Uterus (tissue), 3 donors: ENCODE measurements at regions not wholly inside any gene's neighbourhood (a gene's known extent, or its start where the extent isn't known, plus 50 kb on each side); places are given as distances from the start of the nearest gene placed in this dataset.

Experiments
- DNase-seq, 2 donors: peaks; one replicate each; pipeline ENCODE4 v3.0.0-alpha.2; 2019 to 2020
- H3K27ac ChIP-seq, 2 donors: fragments of 200-600 bp; sonication (generic); 1 replicate in 1 of 2; 2 replicates in 1 of 2; pipeline ENCODE4 v1.5.1; 2016 to 2018
- H3K27me3 ChIP-seq, 2 donors: fragments of 200-600 bp; sonication (generic); one replicate each; pipeline ENCODE4 v1.5.1; 2018 to 2019; ENCODE audit warnings: control low read depth in 1 of 2
- H3K36me3 ChIP-seq, 2 donors: fragments of 200-600 bp; sonication (generic); one replicate each; pipeline ENCODE4 v1.5.1; 2019; ENCODE audit warnings: control low read depth in 1 of 2
- H3K4me1 ChIP-seq, 2 donors: fragments of 200-600 bp; sonication (generic); one replicate each; pipeline ENCODE4 v1.5.1; 2018 to 2019; ENCODE audit warnings: control low read depth in 1 of 2
- H3K4me3 ChIP-seq, 2 donors: fragments of 200-600 bp; sonication (generic); 1 replicate in 1 of 2; 2 replicates in 1 of 2; pipeline ENCODE4 v1.5.1; 2018 to 2019; ENCODE audit warnings: mild to moderate bottlenecking in 1 of 2
- H3K9me3 ChIP-seq, 2 donors: fragments of 200-600 bp; sonication (generic); one replicate each; pipeline ENCODE4 v1.5.1; 2019; ENCODE audit warnings: control low read depth in 1 of 2
- POLR2A ChIP-seq, 2 donors: fragments of 450-650 bp; IDR thresholded peaks; one replicate each; pipeline ENCODE4 v1.6.1; 2016; ENCODE audit warnings: antibody characterized with exemption in 2 of 2, mild to moderate bottlenecking in 1 of 2, moderate library complexity in 1 of 2
- intact Hi-C: fragments of 100-400 bp; cut with DNase I; formaldehyde crosslinking; loops from one replicate; pipeline ENCODE4 v1.15.1; 2023; ENCODE audit warnings: low total_unique reads
- TF ChIP-seq, protein P1 (sequence below), 4 experiments: fragments of 200-600 bp in 2 of 4; fragments of 450-650 bp in 2 of 4; sonication (generic) in 2 of 4; IDR thresholded peaks; one replicate each; pipeline ENCODE4 v1.5.1; 2016 to 2019; ENCODE audit warnings: antibody characterized with exemption in 4 of 4, mild to moderate bottlenecking in 2 of 4, moderate library complexity in 1 of 4
- donor health status: DM: yes; HTN: yes; CAD: no.

- H3K4me1 ChIP-seq = peaks cover 0 to 13% of the 10 kb centered on the region in 2 donors
- no peak for TF ChIP-seq POLR2A (IDR thresholded peaks at IDR 0.05)
- TF ChIP-seq, protein P1, sequence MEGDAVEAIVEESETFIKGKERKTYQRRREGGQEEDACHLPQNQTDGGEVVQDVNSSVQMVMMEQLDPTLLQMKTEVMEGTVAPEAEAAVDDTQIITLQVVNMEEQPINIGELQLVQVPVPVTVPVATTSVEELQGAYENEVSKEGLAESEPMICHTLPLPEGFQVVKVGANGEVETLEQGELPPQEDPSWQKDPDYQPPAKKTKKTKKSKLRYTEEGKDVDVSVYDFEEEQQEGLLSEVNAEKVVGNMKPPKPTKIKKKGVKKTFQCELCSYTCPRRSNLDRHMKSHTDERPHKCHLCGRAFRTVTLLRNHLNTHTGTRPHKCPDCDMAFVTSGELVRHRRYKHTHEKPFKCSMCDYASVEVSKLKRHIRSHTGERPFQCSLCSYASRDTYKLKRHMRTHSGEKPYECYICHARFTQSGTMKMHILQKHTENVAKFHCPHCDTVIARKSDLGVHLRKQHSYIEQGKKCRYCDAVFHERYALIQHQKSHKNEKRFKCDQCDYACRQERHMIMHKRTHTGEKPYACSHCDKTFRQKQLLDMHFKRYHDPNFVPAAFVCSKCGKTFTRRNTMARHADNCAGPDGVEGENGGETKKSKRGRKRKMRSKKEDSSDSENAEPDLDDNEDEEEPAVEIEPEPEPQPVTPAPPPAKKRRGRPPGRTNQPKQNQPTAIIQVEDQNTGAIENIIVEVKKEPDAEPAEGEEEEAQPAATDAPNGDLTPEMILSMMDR (IDR thresholded peaks at IDR 0.05) = no peak
Measured at GRCh38 chr14:22488522-22489243, 100.3 kb downstream of the DAD1 start.

DNA sequence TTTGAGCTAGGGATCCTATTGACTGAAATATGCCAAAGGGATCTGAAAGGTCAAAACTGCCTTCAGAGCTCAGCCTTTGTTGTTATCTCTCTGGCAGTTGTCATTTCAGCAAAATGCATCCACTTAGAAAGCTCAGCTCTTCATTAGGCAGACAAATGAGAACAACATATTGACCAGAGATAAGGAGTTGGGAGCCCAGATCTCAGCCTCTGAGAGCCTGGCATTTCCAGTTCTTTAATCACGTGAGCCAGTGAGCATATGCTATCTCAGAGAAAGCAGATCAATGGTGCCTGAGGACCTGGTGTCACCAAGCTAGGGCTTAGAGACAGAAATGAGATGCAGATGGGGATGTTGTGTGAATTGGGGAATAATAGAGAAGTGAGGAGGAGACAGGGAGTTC is 101.1 kb downstream of the DAD1 start:
- Histone ChIP-seq H3K9me3 (no peaks in the 10 kb centered on the region), H3K4me1 (peaks cover 0 to 13% of the 10 kb centered on the region in 2 donors), H3K27ac (no peak overlapping the region), H3K27me3 (no peaks in the 10 kb centered on the region), H3K36me3 (no peaks in the 10 kb centered on the region), H3K4me3 (no peak overlapping the region)
- intact Hi-C loops = no loop called here
- TF ChIP-seq, protein P1 (IDR thresholded peaks at IDR 0.05) = no peak
- TF ChIP-seq POLR2A (IDR thresholded peaks at IDR 0.05) = no peak
- no peak for DNase-seq

More at GRCh38 chr14:22488522-22489243, 100.3 kb downstream of the DAD1 start:
- no peaks in the 10 kb centered on the region for H3K36me3 ChIP-seq
- no peak for DNase-seq
- H3K9me3 ChIP-seq = no peaks in the 10 kb centered on the region
- H3K27ac ChIP-seq = no peak overlapping the region
- intact Hi-C loops = no loop called here
- H3K4me3 ChIP-seq = no peak overlapping the region
- H3K27me3 ChIP-seq = no peaks in the 10 kb centered on the region

- H3K4me3 ChIP-seq = no peak overlapping the region
- H3K36me3 ChIP-seq = no peaks in the 10 kb centered on the region
- no peak for DNase-seq
- peak overlapping the region in 1 of 2 donors; percentile 33 for H3K27ac ChIP-seq
- no peaks in the 10 kb centered on the region for H3K27me3 ChIP-seq
- TF ChIP-seq, protein P1 (IDR thresholded peaks at IDR 0.05) = no peak
- TF ChIP-seq POLR2A (IDR thresholded peaks at IDR 0.05) = no peak
- intact Hi-C loops = no loop called here
- H3K9me3 ChIP-seq = no peaks in the 10 kb centered on the region
- peaks cover 0 to 13% of the 10 kb centered on the region in 2 donors for H3K4me1 ChIP-seq
Measured at GRCh38 chr14:22487401-22487800, 101.6 kb downstream of the DAD1 start.

DNA sequence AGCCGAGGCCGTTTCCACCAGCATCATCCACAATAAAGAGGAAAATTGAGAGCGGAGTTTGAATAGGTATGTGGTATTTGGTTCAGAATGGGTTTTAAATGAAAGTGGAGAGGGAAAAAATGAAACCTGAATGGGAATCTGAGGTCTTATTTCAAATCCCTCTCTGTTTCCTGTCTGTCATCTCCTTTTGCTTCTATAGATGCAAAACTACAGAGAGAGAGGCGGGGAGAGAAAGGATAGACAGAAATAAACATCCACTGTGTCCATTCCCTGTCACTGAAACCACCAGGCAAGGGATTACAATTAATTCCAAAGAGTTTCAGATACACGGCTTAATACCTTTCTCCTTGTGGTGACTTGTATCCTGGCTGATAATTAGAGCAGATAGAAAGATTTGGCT is 102.3 kb downstream of the DAD1 start:
- no peak for TF ChIP-seq POLR2A (IDR thresholded peaks at IDR 0.05)
- TF ChIP-seq, protein P1 (IDR thresholded peaks at IDR 0.05) = no peak
- intact Hi-C loops = no loop called here

DNA sequence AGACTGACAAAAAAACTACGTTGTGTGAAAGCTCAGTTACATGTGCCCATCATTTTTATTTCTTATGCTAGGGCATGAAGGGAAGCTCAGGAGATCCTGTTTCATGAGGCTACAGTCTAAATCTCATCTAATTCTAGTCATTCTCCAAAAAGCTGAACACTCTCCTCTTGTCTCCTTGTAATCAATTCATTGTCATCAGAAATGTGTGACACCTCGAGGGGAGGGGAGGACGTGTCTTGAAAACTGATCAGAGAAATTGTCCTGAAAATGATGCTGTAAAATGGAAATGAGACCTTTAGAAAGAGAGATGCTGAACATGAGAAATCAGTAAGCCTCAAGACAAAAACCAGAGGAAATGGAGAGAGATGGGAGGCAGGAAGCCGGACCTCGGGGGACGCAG is 103.4 kb downstream of the DAD1 start:
- Histone ChIP-seq H3K9me3 (no peaks in the 10 kb centered on the region), H3K27me3 (no peaks in the 10 kb centered on the region), H3K27ac (no peak overlapping the region), H3K36me3 (no peaks in the 10 kb centered on the region), H3K4me1 (peaks cover 0 to 13% of the 10 kb centered on the region in 2 donors), H3K4me3 (no peak overlapping the region)
- DNase-seq = no peak
- TF ChIP-seq, protein P1 (IDR thresholded peaks at IDR 0.05) = no peak
- TF ChIP-seq POLR2A (IDR thresholded peaks at IDR 0.05) = no peak
- intact Hi-C loops = no loop called here

More for the DNA sequence above, 102.3 kb downstream of the DAD1 start:
- Histone ChIP-seq H3K4me1 (peaks cover 0 to 13% of the 10 kb centered on the region in 2 donors), H3K4me3 (no peak overlapping the region), H3K9me3 (no peaks in the 10 kb centered on the region), H3K27ac (peak overlapping the region in 1 of 2 donors; percentile 33), H3K27me3 (no peaks in the 10 kb centered on the region), H3K36me3 (no peaks in the 10 kb centered on the region)
- no peak for DNase-seq
